Middle frontal gyrus (tissue), 1 donor: ENCODE measurements at regions not wholly inside any gene's neighbourhood (a gene's known extent, or its start where the extent isn't known, plus 50 kb on each side); places are given as distances from the start of the nearest gene placed in this dataset.
"Not testable (repeated sequence)": the region's sequence is repeated elsewhere in the genome, so short reads cannot be mapped to it uniquely, and the experiment has no call there.

ENCODE experiments used
- DNase-seq: peaks from one replicate; pipeline ENCODE4 v3.0.0-alpha.2; 2015; ENCODE audit warnings: low spot score; ENCODE audit errors: extremely low spot score

- no peak for DNase-seq
Observed at GRCh38 chr11:115629456-115630015, 125.3 kb upstream of the CADM1 start.

GRCh38 chr11:115627666-115628460, 123.6 kb upstream of the CADM1 start:
- no peak for DNase-seq

GRCh38 chr11:115627071-115627470, 122.9 kb upstream of the CADM1 start:
- no peak for DNase-seq

GRCh38 chr11:115626414-115626813, 122.2 kb upstream of the CADM1 start:
- DNase-seq: no peak

- DNase-seq: no peak
Observed at GRCh38 chr11:115625502-115625901, 121.3 kb upstream of the CADM1 start.

GRCh38 chr11:115624065-115624464, 119.8 kb upstream of the CADM1 start:
- DNase-seq: no peak

GRCh38 chr11:115623021-115623451, 118.8 kb upstream of the CADM1 start:
- DNase-seq: no peak

- DNase-seq: no peak
Observed at GRCh38 chr11:115618428-115618827, 114.2 kb upstream of the CADM1 start.

GRCh38 chr11:115617767-115618166, 113.6 kb upstream of the CADM1 start:
- DNase-seq: no peak

GRCh38 chr11:115616971-115617370, 112.8 kb upstream of the CADM1 start:
- DNase-seq: no peak

- DNase-seq: no peak
Observed at GRCh38 chr11:115613986-115614632, 109.9 kb upstream of the CADM1 start.

GRCh38 chr11:115613004-115613403, 108.8 kb upstream of the CADM1 start:
- no peak for DNase-seq

- no peak for DNase-seq
Observed at GRCh38 chr11:115612046-115612730, 108.0 kb upstream of the CADM1 start.

- DNase-seq: no peak
Observed at GRCh38 chr11:115611343-115611742, 107.1 kb upstream of the CADM1 start.

GRCh38 chr11:115610908-115611307, 106.7 kb upstream of the CADM1 start:
- DNase-seq: no peak

GRCh38 chr11:115610234-115610633, 106.0 kb upstream of the CADM1 start:
- DNase-seq: not testable (repeated sequence)

GRCh38 chr11:115608976-115609375, 104.8 kb upstream of the CADM1 start:
- DNase-seq: no peak

- no peak for DNase-seq
Observed at GRCh38 chr11:115607621-115608221, 103.5 kb upstream of the CADM1 start.

- DNase-seq: no peak
Observed at GRCh38 chr11:115606498-115607220, 102.4 kb upstream of the CADM1 start.

GRCh38 chr11:115605871-115606497, 101.8 kb upstream of the CADM1 start:
- no peak for DNase-seq
